ENCODE measurements at regions not wholly inside any gene's neighbourhood (a gene's known extent, or its start where the extent isn't known, plus 50 kb on each side); places are given as distances from the start of the nearest gene placed in this dataset.
A peak's percentile ranks its signal among the peaks of the same experiment; 100 is the strongest.

DNA sequence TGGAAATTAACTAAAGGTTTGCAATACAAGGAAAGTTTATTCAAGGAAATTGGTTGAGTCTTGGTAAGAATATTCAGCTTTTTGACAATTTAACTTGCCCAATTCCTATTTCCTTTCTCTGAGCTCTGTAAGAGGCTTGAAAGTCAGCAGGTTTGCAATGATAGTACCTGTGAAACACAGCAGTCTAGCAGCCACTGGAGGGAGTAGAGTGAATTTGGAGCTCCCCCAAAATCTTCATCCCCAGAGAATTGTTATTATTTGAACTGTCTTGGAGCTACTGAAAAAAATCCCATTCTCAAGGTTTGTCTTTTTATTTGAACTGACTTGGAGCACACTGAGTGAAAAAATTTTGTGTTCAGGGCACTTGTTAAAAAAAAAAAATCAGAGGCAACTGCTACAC lies 654.2 kb upstream of the PKN2 start:
- DNase-seq = no peak

DNA sequence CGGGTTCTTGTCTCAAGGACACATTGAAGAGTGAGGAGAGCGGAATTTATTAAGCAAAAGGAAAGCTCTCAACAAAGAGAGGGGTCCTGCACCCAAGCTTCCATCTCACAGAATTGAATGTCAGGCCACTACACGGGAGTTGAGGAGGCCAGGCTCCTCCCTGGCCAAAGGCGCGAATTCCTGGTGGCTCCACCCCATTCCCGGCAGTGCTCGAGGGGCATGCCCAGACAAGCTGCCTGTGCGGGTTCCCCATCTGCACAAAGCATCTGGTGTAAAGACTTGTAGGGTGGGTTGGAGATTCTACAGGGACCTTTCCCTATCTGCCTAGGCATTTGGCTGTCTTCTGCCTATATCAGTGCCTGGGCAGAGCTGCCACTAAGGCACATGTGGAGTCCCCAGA lies 648.5 kb upstream of the PKN2 start:
- DNase-seq = no peak

DNA sequence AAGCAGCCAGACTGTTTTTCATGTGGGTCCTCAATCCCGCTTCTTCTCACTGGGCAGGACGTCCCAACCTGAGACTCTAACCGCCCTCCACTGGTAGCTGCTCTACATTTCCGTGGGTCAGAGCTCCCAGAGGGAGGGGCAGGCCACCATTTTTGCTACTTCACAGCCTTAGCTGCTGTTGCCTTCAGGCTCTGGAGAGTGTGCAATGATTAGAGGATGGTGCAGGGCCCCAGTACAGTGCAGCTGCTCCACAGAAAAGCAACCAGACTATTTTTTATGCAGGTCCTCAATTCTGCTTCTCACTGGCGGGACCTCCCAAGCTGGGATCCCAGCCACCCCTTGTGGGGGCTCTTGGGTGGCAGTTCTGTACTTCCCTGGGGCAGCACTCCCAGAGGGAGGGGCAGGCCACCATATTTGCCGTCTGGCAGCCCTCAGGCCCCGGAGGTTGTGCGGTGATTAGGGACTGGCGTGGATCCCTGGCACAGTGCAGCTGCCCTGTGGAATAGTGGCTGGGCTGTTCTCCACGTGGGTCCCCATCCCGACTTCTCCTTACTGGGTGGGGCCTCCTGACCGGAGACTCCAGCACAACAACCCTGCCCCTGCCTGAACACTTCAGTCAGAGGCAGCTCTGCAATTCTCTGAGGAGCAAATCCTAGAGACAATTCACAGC lies 647.6 kb upstream of the PKN2 start:
- no peak for DNase-seq

DNA sequence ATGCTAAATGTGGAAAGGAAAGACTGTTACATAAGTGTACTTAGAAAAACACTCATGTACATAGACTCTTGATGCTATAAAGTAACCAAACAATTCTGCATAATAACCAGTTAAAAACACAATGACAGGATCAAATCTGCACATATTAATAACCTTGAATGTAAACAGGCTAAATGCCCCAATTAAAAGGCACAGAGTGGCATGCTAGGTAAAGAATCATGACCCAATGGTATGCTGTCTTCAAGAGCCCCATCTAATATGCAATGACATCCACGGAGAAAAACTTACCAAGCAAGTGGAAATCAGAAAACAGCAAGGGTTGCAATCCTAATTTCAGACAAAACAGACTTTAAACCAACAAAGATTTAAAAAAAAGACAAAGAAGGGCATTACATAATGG lies 644.8 kb upstream of the PKN2 start:
- no peak for DNase-seq

DNA sequence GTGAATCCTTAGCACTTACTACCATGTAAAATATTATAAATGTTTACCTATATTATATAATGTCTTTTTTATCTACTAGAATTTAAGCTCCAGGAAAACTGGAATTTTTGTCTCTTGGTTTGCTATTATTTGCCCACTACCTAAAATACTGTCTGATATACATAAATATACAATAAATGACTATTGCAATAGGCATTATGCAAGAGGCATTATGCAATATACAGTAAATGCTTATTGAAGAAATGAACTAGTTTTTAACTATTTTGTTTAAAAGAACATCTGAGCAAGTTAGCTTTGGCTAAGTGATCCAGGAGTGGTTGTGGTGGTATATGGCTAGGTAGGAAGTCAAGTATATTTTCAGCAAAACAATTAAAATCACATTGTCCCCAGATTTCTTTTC lies 640.2 kb upstream of the PKN2 start:
- no peak for DNase-seq

DNA sequence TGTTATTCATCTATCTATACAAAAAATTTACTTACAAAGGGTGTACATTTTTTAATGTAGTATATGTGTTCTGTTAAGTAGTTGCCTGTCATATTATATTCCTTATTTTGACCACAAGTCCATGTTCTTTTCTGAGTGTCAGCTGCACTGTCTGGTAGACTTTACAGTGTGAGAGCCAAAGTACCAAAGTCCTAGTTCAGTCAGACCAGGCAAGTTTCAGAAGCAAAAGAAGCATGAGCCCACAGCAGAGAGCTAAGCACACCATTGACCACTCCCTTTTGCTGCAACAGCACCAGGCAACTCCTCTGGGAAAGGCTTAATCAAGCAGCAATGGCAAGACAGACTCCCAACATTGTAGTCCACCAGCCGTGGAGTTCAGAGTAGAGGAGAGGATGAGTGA lies 631.9 kb upstream of the PKN2 start:
- no peak for DNase-seq

DNA sequence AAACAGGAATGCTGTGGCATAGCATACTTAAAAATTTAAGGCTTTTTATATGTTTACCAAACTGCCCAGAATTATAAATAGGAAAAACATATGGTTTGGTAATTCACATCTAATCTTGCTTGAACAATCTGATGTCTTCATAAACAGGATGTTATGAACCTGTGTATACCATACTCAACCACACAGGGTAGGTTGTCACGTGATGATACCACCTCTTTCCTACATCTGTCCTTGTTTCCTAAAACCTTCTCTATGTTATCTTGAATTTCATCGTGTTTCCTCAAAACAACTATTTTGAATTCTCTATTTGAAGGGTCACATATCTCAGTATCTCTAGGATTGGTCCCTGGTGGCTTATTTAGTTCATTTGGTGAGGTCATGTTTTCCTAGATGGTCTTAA lies 631.0 kb upstream of the PKN2 start:
- DNase-seq = no peak

DNA sequence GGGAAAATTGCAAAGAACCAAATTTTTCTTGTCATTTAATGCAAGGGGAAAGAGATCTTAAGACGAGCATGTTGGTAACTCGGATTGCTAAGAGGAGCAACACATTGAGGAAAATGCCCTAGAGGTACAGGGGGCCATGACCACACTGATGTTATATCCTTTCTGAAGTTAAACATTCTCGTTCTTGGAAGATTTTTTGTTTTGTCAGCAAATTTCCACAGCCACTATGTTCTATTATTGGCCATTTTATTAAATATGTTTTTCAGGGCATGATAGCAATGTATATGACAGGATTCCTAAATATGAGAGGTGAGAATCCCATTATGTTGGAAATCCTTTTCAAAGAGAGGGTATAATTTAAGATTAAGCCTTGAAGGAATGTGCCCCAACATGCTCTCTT lies 627.2 kb upstream of the PKN2 start:
- DNase-seq = no peak

DNA sequence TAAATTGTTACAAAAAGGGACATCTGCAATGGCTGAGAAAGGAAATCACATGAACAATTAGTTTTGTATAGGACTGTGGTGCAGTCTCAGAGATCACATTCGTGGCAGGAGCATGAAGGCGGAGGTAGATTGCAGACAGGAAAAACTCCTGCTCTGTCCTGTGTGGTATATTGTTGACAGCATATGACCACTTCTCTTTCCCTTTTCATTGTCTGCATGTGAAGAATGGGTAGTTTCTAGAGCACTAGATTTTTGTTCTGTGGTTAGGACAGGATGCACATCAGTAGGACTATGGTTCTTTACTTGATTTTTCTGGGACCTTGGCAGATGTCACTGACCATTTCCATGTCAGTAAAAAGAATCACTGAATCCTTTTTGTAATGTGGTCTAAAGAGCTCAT lies 625.9 kb upstream of the PKN2 start:
- no peak for DNase-seq

DNA sequence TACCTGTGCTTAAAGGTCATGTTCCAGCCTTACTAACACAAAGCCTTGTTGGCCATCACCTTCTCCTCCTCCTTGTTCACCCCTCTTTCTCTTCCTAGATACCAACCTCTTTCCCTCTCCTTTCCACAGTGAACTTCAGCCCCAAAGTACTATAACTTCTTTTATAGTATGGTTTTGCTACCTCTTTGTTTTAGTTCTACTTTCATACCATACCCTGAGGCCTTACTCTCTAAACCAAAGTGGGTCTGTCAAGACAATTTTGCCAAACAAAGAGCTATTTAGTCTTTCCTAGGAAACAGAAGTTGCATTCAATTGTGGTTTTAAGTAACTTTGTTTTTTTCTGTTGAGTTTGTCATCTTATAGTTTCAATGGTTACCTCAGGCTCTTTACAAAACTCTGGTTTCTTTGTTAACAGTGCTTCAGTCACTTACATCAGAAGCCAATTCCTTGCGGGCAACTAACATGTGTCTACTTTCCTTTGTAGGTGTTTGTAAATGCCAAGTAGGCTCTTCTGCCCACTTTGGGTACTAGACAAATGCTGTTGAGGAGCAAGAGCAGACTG lies 623.9 kb upstream of the PKN2 start:
- DNase-seq = no peak

DNA sequence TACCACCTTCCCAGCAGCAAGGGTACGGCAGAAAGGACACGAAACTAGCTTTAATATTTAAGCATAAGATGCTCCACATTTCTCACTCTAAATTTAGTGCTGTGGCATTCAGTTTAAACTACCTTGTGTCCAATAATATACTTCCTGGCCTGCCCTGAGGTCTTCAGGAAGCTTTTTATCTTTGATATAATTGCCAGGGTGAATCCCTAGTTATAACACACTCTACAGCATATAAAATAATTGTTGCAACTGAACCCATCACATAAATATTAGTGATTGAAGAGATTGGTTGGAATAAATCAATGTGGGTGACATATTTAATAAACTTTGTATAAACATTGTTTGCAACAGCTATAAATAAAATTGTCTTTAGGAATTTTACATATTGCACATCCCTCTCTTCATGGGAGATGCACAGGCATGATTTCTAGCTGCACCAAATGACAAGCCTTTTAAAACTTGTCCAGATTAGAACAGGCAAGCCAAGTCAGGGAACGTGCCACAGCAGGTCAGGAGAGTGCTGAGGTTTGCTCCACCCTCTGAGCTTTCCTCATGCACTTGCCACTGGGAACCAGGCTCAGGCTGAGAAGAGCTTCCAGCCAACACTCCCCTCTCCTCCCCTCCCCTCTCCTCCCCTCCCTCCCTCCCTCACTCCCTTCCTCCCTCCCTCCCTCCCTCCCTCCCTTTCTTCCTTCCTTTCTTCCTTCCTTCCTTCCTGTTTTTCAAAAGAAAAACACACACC lies 623.2 kb upstream of the PKN2 start:
- DNase-seq = no peak

DNA sequence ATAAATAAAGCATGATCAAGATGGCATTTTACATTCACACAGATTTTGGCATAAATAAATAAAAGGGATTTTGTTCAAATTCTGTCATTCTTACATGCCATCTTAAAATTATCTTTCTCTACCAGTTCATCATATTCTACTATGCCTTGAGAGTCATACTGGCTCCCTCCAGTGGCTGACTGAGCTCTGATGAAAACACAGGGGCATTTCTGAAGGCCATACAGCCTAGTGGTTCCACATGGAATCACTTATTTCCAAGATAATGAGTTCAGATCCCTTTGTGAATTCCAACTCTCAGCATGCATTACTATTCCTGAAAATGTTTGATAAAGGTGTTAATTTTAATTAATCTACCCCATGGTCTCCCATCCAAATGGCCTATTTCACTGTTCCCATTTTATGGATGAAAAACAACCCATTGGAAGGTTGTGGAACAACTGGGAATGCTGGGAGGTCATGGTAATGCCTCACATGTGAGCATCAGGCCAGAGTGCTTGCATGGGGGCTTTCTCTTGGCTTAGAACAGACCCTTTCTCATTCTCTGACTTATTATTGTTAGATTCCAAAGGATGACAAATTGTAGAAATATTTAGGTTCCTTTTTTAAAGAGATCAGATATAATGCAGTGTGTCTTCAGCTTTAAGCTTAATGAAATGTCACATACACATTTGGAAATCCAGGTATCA lies 622.4 kb upstream of the PKN2 start:
- DNase-seq = peak in 1 of 5 donors; percentile 5

DNA sequence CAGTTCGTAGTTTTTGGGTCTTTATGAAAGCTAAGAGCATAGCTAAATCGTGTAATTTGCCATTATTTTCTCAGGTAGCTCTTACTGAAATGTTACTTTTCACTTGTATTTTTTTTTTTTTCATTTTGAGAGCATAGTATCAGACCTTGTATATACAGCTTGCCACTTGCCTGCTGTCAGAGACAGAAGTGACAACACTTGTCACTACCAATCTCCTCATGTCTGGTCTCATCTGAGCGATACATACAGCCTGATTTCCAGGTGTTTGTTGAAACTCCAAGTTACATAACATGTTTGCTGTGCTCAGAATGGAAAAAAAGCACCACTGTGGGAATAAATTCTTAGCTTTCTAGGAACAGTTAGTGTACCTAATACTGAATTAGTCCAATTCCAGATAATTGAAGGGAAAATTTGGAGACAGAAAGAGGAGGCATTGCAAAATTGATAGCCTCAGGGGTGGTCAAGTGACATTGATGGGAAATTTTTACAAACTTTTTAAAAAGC lies 621.4 kb upstream of the PKN2 start:
- DNase-seq = no peak

DNA sequence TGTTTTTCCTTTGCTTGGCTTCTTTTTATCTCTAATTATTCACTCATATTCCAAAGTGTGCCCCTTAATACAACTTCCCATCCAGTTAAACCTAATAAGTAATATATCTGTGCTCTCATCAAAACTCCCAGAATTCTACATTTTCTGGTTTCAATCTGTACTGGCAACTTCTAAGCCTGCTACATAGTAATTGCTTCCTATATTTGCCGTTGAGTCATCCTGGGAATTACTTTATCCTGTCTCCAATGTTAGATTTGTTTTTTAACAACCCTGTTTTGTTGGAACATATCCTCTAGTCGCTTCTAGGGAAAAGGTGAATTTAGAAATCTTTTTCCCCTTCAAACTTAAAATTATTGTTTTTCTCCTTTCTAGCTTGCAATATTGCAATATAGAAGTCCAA lies 620.5 kb upstream of the PKN2 start:
- no peak for DNase-seq

DNA sequence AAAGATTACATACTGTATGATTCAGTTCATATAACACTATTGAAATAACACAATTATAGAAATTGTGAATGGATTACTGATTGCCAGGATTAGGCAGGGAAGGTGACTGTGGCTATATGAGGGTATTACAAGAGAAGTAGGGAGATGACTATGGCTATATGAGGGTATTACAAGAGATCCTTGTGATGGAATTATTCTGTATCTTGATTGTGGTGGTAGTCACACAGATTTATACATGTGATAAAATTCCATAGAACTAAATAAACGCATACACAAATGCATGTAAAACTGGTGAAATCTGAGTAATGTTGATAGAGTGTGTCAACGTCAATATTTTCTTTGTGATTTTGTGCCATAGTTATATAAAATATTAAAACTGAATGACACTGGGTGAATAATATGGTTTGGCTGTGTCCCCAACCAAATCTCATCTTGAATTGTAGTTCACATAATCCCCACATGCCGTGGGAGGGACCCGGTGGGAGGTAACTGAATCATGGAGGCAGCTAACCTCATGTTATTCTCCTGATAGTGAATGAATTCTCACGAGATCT lies 615.6 kb upstream of the PKN2 start:
- DNase-seq = no peak

DNA sequence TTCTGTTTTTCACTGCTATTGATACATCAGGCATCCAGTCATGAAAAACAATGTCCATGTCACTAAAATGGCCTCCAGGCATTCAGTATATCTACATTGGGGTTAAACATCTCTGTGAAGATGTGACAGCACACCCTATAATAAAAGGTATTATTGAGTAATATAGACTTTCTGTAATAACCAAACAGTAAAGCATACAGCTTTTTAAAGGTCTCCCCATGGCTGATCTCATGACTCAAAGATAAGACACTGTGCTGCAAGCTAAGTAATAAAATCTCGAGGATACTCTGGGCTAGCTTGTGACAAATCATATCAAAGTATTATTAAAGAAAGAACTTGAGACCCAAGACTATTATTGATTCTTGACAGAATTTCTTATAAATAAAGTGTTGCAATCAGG lies 613.1 kb upstream of the PKN2 start:
- DNase-seq = no peak

DNA sequence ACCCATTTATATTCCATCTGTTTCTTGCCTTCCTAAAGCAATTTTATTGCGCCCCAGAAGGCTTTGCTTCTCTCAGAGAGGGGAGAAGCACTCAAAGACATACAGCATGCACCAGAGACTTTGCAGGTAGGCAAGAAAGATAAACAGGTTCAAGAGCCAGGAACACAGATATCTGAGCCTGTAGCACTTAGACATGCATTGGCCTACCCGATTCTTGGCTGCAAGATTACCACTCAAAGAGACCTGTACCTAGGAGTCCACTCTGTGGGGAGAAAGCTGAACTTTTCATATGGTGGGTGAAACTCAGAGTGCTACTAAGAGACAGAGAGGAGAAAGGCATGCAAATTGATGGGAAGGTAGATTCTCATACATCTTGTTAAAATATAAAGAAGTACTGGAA lies 609.4 kb upstream of the PKN2 start:
- no peak for DNase-seq

DNA sequence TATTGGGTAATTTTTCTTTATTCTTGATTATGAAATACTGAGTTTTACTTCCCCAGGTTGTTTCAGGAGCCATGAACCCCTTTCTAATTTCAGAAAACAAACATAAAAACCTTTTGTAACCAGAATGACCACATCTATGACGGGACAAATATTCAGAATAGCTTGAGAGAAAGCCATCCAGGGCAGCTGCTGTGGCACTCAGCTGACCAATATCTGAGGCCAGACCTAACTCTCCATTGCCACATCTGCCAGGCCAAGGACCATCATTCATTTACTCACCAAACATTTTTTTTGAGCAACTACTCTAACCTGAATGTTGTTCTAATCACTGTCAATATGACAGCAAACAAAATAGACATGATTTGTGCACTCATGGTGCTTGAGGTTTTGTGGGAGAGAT lies 608.3 kb upstream of the PKN2 start:
- DNase-seq = no peak

DNA sequence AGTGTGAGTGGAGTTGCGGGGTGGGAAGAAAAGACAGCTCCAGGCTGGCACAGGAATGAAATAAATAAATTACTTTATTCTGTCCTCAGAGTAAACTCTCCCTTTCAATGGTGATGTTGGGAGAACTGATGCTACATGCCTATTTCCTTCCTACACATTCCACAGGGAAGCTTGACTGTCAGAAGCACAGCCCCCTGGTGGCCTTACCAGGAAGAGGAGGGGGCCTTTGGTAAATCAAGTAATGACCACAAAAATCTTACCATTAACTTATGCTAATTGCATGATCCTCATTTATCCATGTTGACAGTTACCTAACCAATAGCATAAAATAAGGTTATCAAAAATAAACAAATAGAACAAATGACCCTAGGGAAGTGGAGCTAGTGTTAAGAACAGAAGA lies 605.0 kb upstream of the PKN2 start:
- DNase-seq = no peak

DNA sequence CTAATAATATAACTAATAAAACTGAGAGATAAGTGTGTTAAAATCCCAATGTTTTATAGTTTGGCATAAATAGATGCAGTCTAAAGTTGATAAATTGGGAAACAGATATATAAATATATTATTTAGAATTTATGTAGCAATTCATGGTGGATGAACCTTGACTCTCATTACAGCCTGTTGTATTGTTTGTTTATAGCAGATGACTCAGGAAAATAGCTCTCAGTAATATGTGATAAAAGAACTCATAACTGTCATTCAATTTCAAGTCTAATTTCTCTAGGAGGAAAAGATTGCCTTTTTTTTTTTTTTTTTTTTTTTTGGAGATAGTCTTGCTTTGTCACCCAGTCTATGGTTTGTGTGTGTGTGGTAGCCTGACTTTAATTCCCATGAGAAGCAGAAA lies 603.2 kb upstream of the PKN2 start:
- DNase-seq = no peak

DNA sequence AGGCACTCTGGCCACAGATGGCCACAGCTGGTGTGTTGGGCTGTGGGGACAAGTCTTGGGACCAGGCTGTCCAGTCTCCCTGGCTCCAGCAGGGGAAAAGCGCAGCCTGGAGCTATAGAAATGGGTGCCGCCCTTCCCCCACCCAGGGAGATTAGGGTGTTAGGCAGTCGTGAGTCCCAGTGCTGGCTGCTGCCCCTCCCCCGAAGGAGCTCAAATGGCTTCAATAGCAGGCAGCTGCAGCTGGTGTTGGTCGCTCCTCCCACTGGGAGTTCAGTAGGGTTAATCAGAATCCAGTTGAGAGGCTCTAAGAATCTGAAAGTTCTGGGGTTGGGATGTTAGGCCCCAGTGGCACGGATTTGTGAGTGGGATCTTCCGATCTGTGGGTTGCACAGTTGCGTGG lies 595.6 kb upstream of the PKN2 start:
- DNase-seq = no peak

DNA sequence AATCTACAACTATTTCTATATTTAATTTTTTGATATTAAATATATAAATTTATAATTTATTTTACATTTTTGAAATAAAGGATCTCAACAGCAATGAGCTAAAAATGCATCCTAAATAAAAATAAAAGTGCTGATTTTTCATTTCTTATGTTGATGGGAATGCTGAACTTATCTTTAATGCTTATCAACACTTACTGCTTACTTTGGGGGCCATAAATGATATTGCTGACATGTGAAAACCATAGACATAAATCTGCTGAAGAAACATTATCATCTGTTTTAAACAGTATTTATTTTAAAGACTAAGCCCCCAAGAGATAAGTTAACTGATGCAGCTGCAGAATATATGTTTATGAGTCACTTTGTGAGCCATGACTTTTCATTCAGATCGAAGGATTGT lies 594.1 kb upstream of the PKN2 start:
- no peak for DNase-seq

DNA sequence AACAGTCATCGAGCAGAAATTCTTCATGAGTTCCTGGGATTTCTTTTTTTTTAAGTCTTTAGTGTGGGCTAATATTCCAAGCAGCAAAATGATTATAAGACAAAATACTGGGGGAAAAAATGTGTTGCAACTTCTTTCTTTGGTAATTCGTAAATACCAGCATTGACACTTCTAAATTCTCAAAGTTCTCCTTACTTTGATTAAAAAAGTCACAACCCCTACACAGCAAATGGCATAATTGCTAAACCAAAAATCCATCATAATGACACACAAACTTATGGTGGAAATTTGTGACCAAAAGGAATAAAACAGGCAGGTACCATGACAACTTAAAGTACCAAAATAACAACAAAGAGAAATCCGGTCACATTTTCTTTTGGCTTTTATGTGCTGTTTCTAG lies 585.2 kb upstream of the PKN2 start:
- DNase-seq = no peak

DNA sequence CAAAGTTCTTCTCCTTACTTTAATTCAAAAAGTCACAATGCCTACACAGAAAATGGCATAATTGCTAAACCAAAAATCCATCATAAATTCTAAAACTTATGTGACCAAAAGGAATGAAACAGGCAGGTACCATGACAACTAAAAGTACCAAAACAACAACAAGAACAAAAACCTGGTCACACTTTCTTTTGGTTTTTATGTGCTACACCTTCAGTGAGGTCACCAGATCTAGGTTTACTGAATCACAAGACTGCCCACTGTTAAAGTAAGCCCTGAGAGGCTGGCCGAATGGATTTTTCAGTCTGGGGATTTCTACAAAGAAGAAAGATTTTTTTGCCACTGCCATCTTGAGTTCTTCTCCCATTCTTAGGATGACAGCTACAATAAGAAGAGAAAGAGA lies 583.0 kb upstream of the PKN2 start:
- no peak for DNase-seq
